Calu3 (cell line): ENCODE measurements at regions not wholly inside any gene's neighbourhood (a gene's known extent, or its start where the extent isn't known, plus 50 kb on each side); places are given as distances from the start of the nearest gene placed in this dataset.

Experiments used
- BruUV-seq: library from RNA; stranded (reverse); fragments of 400-500 nt; replicated peaks from 2 replicates; lab custom pipeline; 2021; lab: Mats Ljungman, UMichigan
- CTCF ChIA-PET: fragments of 300-600 bp; sonication (Branson Sonifier 250); formaldehyde crosslinking; loops from one replicate; lab custom pipeline; 2022; ENCODE audit warnings: antibody characterized with exemption; lab: Charles Lee
- DNase-seq: peaks from one replicate; pipeline ENCODE4 v3.0.0; 2022
- H3K27ac Mint-ChIP-seq: one replicate; pipeline ENCODE4 v1.8.0; 2022; ENCODE audit warnings: mixed read lengths; ENCODE audit not compliant: unreplicated experiment
- H3K27me3 Mint-ChIP-seq: one replicate; pipeline ENCODE4 v1.8.0; 2022; ENCODE audit warnings: mixed read lengths; ENCODE audit not compliant: unreplicated experiment
- H3K36me3 Mint-ChIP-seq: one replicate; pipeline ENCODE4 v1.8.0; 2022; ENCODE audit warnings: mild to moderate bottlenecking, moderate library complexity, mixed read lengths; ENCODE audit not compliant: insufficient read depth, unreplicated experiment
- H3K4me1 Mint-ChIP-seq: one replicate; pipeline ENCODE4 v1.8.0; 2022; ENCODE audit warnings: mild to moderate bottlenecking, low read depth, mixed read lengths; ENCODE audit not compliant: unreplicated experiment
- H3K4me3 Mint-ChIP-seq: one replicate; pipeline ENCODE4 v1.8.0; 2022; ENCODE audit warnings: mild to moderate bottlenecking, low read depth, moderate library complexity, mixed read lengths; ENCODE audit not compliant: unreplicated experiment
- H3K9me3 Mint-ChIP-seq: one replicate; pipeline ENCODE4 v1.8.0; 2022; ENCODE audit warnings: low read depth, mixed read lengths; ENCODE audit not compliant: unreplicated experiment
- intact Hi-C: fragments of 100-400 bp; cut with micrococcal nuclease; formaldehyde crosslinking; loops from one replicate; pipeline ENCODE4 v1.10.0; 2022; ENCODE audit not compliant: unreplicated experiment
- TF ChIP-seq, protein P1 (sequence below): fragments of 200-600 bp; IDR thresholded peaks from one replicate; pipeline ENCODE4 v1.8.0; 2022; ENCODE audit warnings: antibody characterized with exemption; ENCODE audit not compliant: unreplicated experiment

- Mint-ChIP-seq H3K27me3 (no peaks in the 10 kb centered on the region), H3K9me3 (no peaks in the 10 kb centered on the region), H3K27ac (no peak overlapping the region), H3K4me1 (no peaks in the 10 kb centered on the region), H3K36me3 (no peaks in the 10 kb centered on the region), H3K4me3 (no peak overlapping the region)
- BruUV-seq = no TSS peak
- intact Hi-C loops = no loop called here
- CTCF ChIA-PET = no interaction called here
- DNase-seq = no peak
- TF ChIP-seq, protein P1, sequence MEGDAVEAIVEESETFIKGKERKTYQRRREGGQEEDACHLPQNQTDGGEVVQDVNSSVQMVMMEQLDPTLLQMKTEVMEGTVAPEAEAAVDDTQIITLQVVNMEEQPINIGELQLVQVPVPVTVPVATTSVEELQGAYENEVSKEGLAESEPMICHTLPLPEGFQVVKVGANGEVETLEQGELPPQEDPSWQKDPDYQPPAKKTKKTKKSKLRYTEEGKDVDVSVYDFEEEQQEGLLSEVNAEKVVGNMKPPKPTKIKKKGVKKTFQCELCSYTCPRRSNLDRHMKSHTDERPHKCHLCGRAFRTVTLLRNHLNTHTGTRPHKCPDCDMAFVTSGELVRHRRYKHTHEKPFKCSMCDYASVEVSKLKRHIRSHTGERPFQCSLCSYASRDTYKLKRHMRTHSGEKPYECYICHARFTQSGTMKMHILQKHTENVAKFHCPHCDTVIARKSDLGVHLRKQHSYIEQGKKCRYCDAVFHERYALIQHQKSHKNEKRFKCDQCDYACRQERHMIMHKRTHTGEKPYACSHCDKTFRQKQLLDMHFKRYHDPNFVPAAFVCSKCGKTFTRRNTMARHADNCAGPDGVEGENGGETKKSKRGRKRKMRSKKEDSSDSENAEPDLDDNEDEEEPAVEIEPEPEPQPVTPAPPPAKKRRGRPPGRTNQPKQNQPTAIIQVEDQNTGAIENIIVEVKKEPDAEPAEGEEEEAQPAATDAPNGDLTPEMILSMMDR = no peak
Measured at GRCh38 chr4:181756451-181757095, 486.6 kb upstream of the TENM3 start.

DNA sequence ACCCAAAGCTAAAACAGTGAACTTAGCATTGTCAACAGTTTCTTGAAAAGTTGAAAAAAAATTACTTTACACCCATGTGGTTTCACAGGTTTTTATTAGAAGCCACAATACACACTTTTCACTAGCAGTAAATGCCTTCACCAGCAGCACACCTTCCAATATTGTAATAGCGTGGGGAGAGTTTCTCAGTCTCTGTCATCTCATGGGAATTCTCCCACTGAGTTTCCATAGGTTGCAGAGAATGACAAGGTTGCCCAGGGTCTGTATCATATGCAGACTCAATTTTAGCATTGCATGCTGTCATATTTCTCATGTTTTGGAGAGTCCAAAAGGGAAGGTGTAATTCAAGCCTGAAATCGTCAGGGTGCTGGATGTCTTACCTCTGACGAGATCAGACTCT lies 486.1 kb upstream of the TENM3 start:
- intact Hi-C loops = no loop called here

DNA sequence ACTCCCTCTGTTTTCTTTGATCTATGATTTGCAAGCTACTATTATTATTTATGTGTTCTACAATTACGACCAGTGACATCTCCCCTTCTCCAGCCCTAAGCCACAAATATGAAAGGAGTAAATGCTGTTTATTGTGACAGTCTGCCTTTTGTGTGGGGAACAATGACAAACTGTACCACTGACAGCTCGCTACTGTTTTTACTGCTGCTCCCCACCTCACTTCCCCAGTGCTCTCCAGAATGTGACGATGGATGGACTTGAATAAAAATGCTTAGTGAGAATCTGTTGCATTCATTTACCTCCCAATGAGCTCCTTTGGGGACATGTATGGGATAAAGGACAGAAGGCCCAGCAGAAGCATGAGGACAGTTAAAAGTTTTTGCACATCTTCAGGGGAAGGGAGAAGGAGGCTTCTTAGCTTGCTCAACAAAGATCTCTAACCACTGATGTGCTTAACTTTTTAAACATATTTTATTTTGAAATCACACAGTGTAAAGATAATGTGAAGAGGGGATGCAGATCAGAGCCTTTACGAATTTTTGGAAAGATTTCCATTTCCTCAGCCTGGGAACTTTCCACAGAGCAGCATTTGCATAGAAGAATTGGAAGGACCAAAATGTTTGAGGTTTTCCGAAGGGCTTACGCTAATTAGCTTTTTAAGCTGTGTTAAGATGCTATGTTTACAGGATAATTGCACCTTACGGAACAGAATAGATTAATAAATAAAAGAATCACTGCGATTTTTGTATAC lies 485.1 kb upstream of the TENM3 start:
- intact Hi-C loops = no loop called here
- H3K27ac Mint-ChIP-seq = no peak overlapping the region

More for the DNA sequence above, 486.1 kb upstream of the TENM3 start:
- no TSS peak for BruUV-seq
- DNase-seq = no peak
- Mint-ChIP-seq H3K4me1 (no peaks in the 10 kb centered on the region), H3K27ac (no peak overlapping the region), H3K36me3 (no peaks in the 10 kb centered on the region), H3K27me3 (no peaks in the 10 kb centered on the region), H3K9me3 (no peaks in the 10 kb centered on the region), H3K4me3 (no peak overlapping the region)
- TF ChIP-seq, protein P1 = no peak
- CTCF ChIA-PET = no interaction called here

DNA sequence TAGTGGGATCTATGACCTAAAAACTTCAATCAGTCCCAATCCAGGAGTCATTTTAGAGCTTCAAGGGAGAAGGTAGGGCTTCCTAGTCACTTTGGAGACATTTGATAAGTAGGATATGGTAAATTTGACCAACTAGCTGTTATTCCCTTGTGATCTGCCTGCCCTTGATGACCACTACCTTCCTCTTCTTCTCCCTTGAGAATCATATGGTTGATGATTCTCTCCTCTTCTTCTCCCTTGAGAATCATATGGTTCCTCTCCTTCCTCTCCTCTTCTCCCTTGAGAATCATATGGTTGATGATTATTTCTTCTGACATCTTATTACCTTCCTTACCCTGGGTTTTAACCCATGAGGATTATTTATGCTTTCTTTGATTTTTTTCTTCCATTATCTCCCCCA lies 482.6 kb upstream of the TENM3 start:
- no peaks in the 10 kb centered on the region for H3K9me3 Mint-ChIP-seq
- no peak overlapping the region for H3K4me3 Mint-ChIP-seq
- intact Hi-C loops = loop anchor here (10.0 kb wide), 1 partner anchor 196 kb away; no protein-coding TSS in a partner anchor
- no peaks in the 10 kb centered on the region for H3K27me3 Mint-ChIP-seq
- no peaks in the 10 kb centered on the region for H3K36me3 Mint-ChIP-seq
- TF ChIP-seq, protein P1 = no peak
- no peaks in the 10 kb centered on the region for H3K4me1 Mint-ChIP-seq
- CTCF ChIA-PET = interaction anchor here (0.6 kb wide), 1 partner anchor 10 kb away, joined by 3 read pairs; no protein-coding TSS in a partner anchor
- no TSS peak for BruUV-seq
- no peak for DNase-seq
- no peak overlapping the region for H3K27ac Mint-ChIP-seq

More for the DNA sequence above, 485.1 kb upstream of the TENM3 start:
- no peaks in the 10 kb centered on the region for H3K27me3 Mint-ChIP-seq
- DNase-seq = no peak
- no peaks in the 10 kb centered on the region for H3K9me3 Mint-ChIP-seq
- no peaks in the 10 kb centered on the region for H3K36me3 Mint-ChIP-seq
- CTCF ChIA-PET = interaction anchor here (0.6 kb wide), 1 partner anchor 433 kb away, joined by 3 read pairs; no protein-coding TSS in a partner anchor
- TF ChIP-seq, protein P1 = no peak
- no TSS peak for BruUV-seq
- H3K4me1 Mint-ChIP-seq = no peaks in the 10 kb centered on the region
- no peak overlapping the region for H3K4me3 Mint-ChIP-seq
